GM23338 (cell line): ENCODE measurements at regions not wholly inside any gene's neighbourhood (a gene's known extent, or its start where the extent isn't known, plus 50 kb on each side); places are given as distances from the start of the nearest gene placed in this dataset.

ENCODE experiments used
- ATAC-seq: fragments of 200-7000 bp; cut with Tn5 transposase; 3 replicates; pipeline ENCODE4 v1.9.1; 2020
- DNase-seq: peaks from one replicate; pipeline ENCODE4 v3.0.0-alpha.2; 2015; ENCODE audit warnings: low spot score
- H2AFZ ChIP-seq: fragments of 200-600 bp; sonication (generic); 2 replicates; pipeline ENCODE4 v1.8.0; 2016; ENCODE audit warnings: antibody characterized with exemption, mild to moderate bottlenecking, moderate library complexity
- H3F3A ChIP-seq: fragments of 200-600 bp; sonication (generic); replicated peaks from 2 replicates; pipeline ENCODE4 v1.8.0; 2017; ENCODE audit warnings: antibody characterized with exemption, mixed run types, low read depth
- H3K27ac ChIP-seq: fragments of 200-600 bp; sonication (generic); 2 replicates; pipeline ENCODE4 v1.6.1; 2016; ENCODE audit warnings: low read depth
- H3K27me3 ChIP-seq: fragments of 200-600 bp; sonication (generic); 2 replicates; pipeline ENCODE4 v1.8.0; 2016; ENCODE audit warnings: mild to moderate bottlenecking, mixed run types, moderate library complexity; ENCODE audit not compliant: insufficient read depth
- H3K36me3 ChIP-seq: fragments of 200-600 bp; sonication (generic); 2 replicates; pipeline ENCODE4 v1.8.0; 2016; ENCODE audit warnings: mild to moderate bottlenecking; ENCODE audit not compliant: insufficient read depth
- H3K4me1 ChIP-seq: fragments of 200-600 bp; sonication (generic); 2 replicates; pipeline ENCODE4 v1.8.0; 2016; ENCODE audit warnings: mild to moderate bottlenecking, moderate library complexity; ENCODE audit not compliant: insufficient read depth
- H3K4me2 ChIP-seq: fragments of 200-600 bp; sonication (generic); 2 replicates; pipeline ENCODE4 v1.7.1; 2017; ENCODE audit warnings: mixed run types
- H3K4me3 ChIP-seq: fragments of 200-600 bp; sonication (generic); 2 replicates; pipeline ENCODE4 v1.6.1; 2016; ENCODE audit warnings: mixed run types
- H3K79me2 ChIP-seq: fragments of 200-600 bp; sonication (generic); replicated peaks from 2 replicates; pipeline ENCODE4 v1.8.0; 2017; ENCODE audit warnings: mild to moderate bottlenecking; ENCODE audit not compliant: insufficient read depth
- H3K9me2 ChIP-seq: fragments of 200-600 bp; sonication (generic); 2 replicates; pipeline ENCODE4 v1.8.0; 2017; ENCODE audit not compliant: insufficient read depth
- H4K20me1 ChIP-seq: fragments of 200-600 bp; sonication (generic); replicated peaks from 2 replicates; pipeline ENCODE4 v1.8.0; 2017; ENCODE audit warnings: mild to moderate bottlenecking; ENCODE audit not compliant: insufficient read depth
- H3K27ac Mint-ChIP-seq: 2 replicates; pipeline ENCODE4 v1.8.0; 2020; ENCODE audit warnings: inconsistent platforms, mild to moderate bottlenecking, moderate library complexity, mixed read lengths
- H3K27me3 Mint-ChIP-seq: 3 replicates; pipeline ENCODE4 v1.8.0; 2022; ENCODE audit warnings: low read depth, mild to moderate bottlenecking, moderate library complexity, mixed read lengths, inconsistent platforms; ENCODE audit not compliant: insufficient read depth, poor library complexity
- H3K36me3 Mint-ChIP-seq: 3 replicates; pipeline ENCODE4 v1.8.0; 2021; ENCODE audit warnings: low read depth, mild to moderate bottlenecking, inconsistent platforms, moderate library complexity, mixed read lengths
- H3K4me1 Mint-ChIP-seq: 3 replicates; pipeline ENCODE4 v1.8.0; 2020; ENCODE audit warnings: mild to moderate bottlenecking, inconsistent platforms, mixed read lengths
- H3K4me3 Mint-ChIP-seq: 3 replicates; pipeline ENCODE4 v1.8.0; 2021; ENCODE audit warnings: moderate library complexity, mild to moderate bottlenecking, inconsistent platforms, mixed read lengths
- H3K9me3 Mint-ChIP-seq: 3 replicates; pipeline ENCODE4 v1.8.0; 2020; ENCODE audit warnings: moderate library complexity, mild to moderate bottlenecking, inconsistent platforms, mixed read lengths
- CREB1 ChIP-seq: fragments of 250-450 bp; sonication (Bioruptor Pico); IDR thresholded peaks from 2 replicates; pipeline ENCODE4 v1.5.0; 2020; ENCODE audit warnings: low read depth, mild to moderate bottlenecking, moderate library complexity
- ETS1 ChIP-seq: IDR thresholded peaks from 2 replicates; pipeline ENCODE4 v1.6.1; 2016; ENCODE audit warnings: antibody characterized with exemption
- EZH2 ChIP-seq: fragments of 200-600 bp; sonication (generic); IDR thresholded peaks from one replicate; pipeline ENCODE4 v1.8.0; 2017; ENCODE audit warnings: antibody characterized with exemption, mild to moderate bottlenecking, low read depth; ENCODE audit not compliant: unreplicated experiment
- EZH2phosphoT487 ChIP-seq: fragments of 200-600 bp; sonication (generic); IDR thresholded peaks from one replicate; pipeline ENCODE4 v1.8.1; 2018; ENCODE audit warnings: antibody characterized with exemption; ENCODE audit not compliant: unreplicated experiment
- JUNB ChIP-seq: IDR thresholded peaks from one replicate; pipeline ENCODE4 v1.6.1; 2016; ENCODE audit warnings: antibody characterized with exemption; ENCODE audit not compliant: unreplicated experiment
- NANOG ChIP-seq: IDR thresholded peaks from 2 replicates; pipeline ENCODE4 v1.6.1; 2016; ENCODE audit warnings: antibody characterized with exemption, borderline replicate concordance
- POLR2AphosphoS5 ChIP-seq: IDR thresholded peaks from 2 replicates; pipeline ENCODE4 v1.6.1; 2016; ENCODE audit warnings: antibody characterized with exemption, low read depth
- REST ChIP-seq: IDR thresholded peaks from one replicate; pipeline ENCODE4 v1.6.1; 2018; ENCODE audit warnings: antibody characterized with exemption; ENCODE audit not compliant: unreplicated experiment
- ZNF331 ChIP-seq: fragments of 250-450 bp; sonication (Bioruptor Pico); IDR thresholded peaks from 2 replicates; pipeline ENCODE4 v1.5.0; 2020; ENCODE audit warnings: low read depth, mild to moderate bottlenecking, moderate library complexity
- ZNF462 ChIP-seq: fragments of 250-450 bp; sonication (Bioruptor Pico); IDR thresholded peaks from 2 replicates; pipeline ENCODE4 v1.5.0; 2020; ENCODE audit warnings: mild to moderate bottlenecking, moderate library complexity

GRCh38 chr7:85525676-85526075 lies 338.8 kb upstream of the SEMA3D start (continued):
- TF ChIP-seq POLR2AphosphoS5 (no peak), REST (no peak), EZH2 (no peak), ZNF331 (CRISPR knock-in tag) (no peak), NANOG (no peak), JUNB (no peak)

GRCh38 chr7:85522070-85522469 lies 335.2 kb upstream of the SEMA3D start:
- no peak for ATAC-seq
- no peaks in the 10 kb centered on the region for H3K4me1 ChIP-seq
- H2AFZ ChIP-seq: no peak overlapping the region
- no peaks in the 10 kb centered on the region for H4K20me1 ChIP-seq
- no peaks in the 10 kb centered on the region for H3K36me3 ChIP-seq
- no peaks in the 10 kb centered on the region for H3K36me3 Mint-ChIP-seq
- H3K27ac Mint-ChIP-seq: no peak overlapping the region
- TF ChIP-seq EZH2phosphoT487 (no peak), CREB1 (CRISPR knock-in tag) (no peak), REST (no peak), ETS1 (no peak), ZNF462 (CRISPR knock-in tag) (no peak)
- H3K27ac ChIP-seq: no peak overlapping the region
- no peaks in the 10 kb centered on the region for H3K4me1 Mint-ChIP-seq
- H3K9me2 ChIP-seq: no peaks in the 10 kb centered on the region
- no peaks in the 10 kb centered on the region for H3K27me3 ChIP-seq
- H3K4me2 ChIP-seq: no peak overlapping the region
- H3K9me3 Mint-ChIP-seq: no peaks in the 10 kb centered on the region
- no peak overlapping the region for H3K4me3 ChIP-seq
- DNase-seq: no peak
- no peak overlapping the region for H3K4me3 Mint-ChIP-seq
- H3K79me2 ChIP-seq: no peaks in the 10 kb centered on the region
- no peaks in the 10 kb centered on the region for H3F3A ChIP-seq
- H3K27me3 Mint-ChIP-seq: peaks cover 2% of the 10 kb centered on the region
